Subcutaneous abdominal adipose tissue (tissue), 5 donors: ENCODE measurements at regions not wholly inside any gene's neighbourhood (a gene's known extent, or its start where the extent isn't known, plus 50 kb on each side); places are given as distances from the start of the nearest gene placed in this dataset.
"Not testable (repeated sequence)": the region's sequence is repeated elsewhere in the genome, so short reads cannot be mapped to it uniquely, and the experiment has no call there.

Experiments
- H3K27ac ChIP-seq: one replicate; pipeline ENCODE4 v1.7.0; 2013; ENCODE audit warnings: low read depth, mild to moderate bottlenecking, inconsistent platforms, low read length, moderate library complexity
- H3K27me3 ChIP-seq, 5 donors: one replicate each; pipeline ENCODE4 v1.7.0; 2013; ENCODE audit warnings: low read length in 5 of 5, inconsistent platforms in 1 of 5; ENCODE audit not compliant: control insufficient read depth in 5 of 5, insufficient read depth in 4 of 5
- H3K36me3 ChIP-seq, 5 donors: one replicate each; pipeline ENCODE4 v1.7.0; 2013; ENCODE audit warnings: low read length in 5 of 5; ENCODE audit not compliant: control insufficient read depth in 5 of 5, insufficient read depth in 5 of 5
- H3K4me1 ChIP-seq, 5 donors: one replicate each; pipeline ENCODE4 v1.7.0; 2013; ENCODE audit warnings: low read length in 5 of 5, mild to moderate bottlenecking in 3 of 5, moderate library complexity in 1 of 5; ENCODE audit not compliant: control insufficient read depth in 5 of 5, insufficient read depth in 5 of 5
- H3K4me3 ChIP-seq, 5 donors: one replicate each; pipeline ENCODE4 v1.7.0; 2013; ENCODE audit warnings: low read length in 5 of 5, low read depth in 1 of 5
- H3K9ac ChIP-seq, 5 donors: one replicate each; pipeline ENCODE4 v1.7.0; 2013; ENCODE audit warnings: low read length in 5 of 5, mild to moderate bottlenecking in 4 of 5, moderate library complexity in 3 of 5
- H3K9me3 ChIP-seq, 5 donors: one replicate each; pipeline ENCODE4 v1.7.0; 2013; ENCODE audit warnings: low read length in 5 of 5; ENCODE audit not compliant: control insufficient read depth in 5 of 5
- donor health status: healthy.
- donor health status: healthy.
- donor health status: healthy.
- donor health status: healthy.
- donor health status: healthy.

DNA sequence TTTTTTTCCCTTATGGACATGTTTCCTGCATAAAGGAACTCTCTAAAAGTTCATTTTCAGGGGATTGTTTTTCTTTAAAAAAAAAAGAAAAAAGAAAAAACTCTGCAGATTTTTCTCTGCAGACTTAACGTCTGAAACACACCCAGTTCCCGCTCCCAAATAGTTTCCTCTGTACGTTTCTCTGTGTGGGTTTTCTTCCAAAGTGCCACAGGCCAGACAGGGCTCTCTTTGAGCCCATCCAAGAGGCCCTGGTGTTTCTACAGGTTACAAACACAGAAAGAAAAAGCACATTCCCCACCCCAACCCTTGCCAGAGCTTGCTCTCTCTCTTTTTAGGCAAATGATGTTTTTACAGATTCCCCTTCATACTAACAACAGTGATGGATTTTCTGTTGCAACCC is 258.6 kb downstream of the FNDC1 start:
- no peak overlapping the region for H3K27ac ChIP-seq
- no peak overlapping the region for H3K4me3 ChIP-seq
- H3K9me3 ChIP-seq, result peaks cover 0 to 8% (median 0%) of the 10 kb centered on the region in 5 donors
- H3K36me3 ChIP-seq, result no peaks in the 10 kb centered on the region
- H3K27me3 ChIP-seq, result peaks cover 0 to 3% (median 0%) of the 10 kb centered on the region in 5 donors
- H3K4me1 ChIP-seq, result peaks cover 0 to 6% (median 0%) of the 10 kb centered on the region in 5 donors
- no peak overlapping the region for H3K9ac ChIP-seq

DNA sequence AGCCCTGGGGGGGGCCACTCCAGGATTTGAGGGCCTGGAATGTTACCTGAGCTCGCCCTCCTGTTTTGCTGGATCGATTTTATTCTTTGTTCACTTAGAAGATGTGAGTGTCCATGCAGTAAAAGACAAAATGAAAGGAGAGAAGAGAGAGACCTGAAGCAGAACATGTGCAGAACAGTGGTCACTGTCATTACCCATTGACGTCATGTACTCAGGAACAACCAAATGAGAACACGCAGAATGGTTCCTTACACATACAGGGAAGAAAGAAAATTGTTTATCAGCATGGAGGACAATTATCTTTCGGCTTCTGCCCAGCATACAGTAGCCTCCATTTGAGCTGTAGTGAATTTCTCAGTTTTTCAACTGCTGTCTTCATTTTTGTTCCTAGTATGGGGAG is 258.1 kb downstream of the FNDC1 start:
- H3K27ac ChIP-seq, result no peak overlapping the region
- peaks cover 0 to 3% (median 0%) of the 10 kb centered on the region in 5 donors for H3K27me3 ChIP-seq
- no peak overlapping the region for H3K4me3 ChIP-seq

DNA sequence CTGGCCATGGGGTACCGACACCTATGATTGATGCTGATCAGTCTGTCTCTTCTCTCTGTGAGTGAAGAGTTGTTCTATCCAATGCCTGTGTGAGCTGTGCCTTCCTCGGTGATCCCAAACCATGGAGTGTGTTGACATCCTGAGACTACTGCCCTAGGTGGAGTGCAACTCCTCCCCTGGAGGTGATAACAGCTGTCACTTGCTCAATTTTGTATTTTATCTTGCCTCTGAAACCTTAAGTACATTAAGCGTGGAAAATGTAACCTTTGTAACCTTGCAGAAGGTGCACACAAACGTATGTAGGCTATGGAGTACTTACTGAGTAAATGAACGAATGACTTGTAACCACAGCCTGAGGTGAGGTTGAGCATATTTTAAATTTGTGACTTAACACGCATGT is 256.2 kb downstream of the FNDC1 start:
- H3K36me3 ChIP-seq, result no peaks in the 10 kb centered on the region
- no peak overlapping the region for H3K9ac ChIP-seq
- H3K27ac ChIP-seq, result no peak overlapping the region
- no peak overlapping the region for H3K4me3 ChIP-seq
- H3K27me3 ChIP-seq, result peaks cover 0 to 4% (median 3%) of the 10 kb centered on the region in 5 donors
- no peaks in the 10 kb centered on the region for H3K9me3 ChIP-seq
- peaks cover 0 to 4% (median 0%) of the 10 kb centered on the region in 5 donors for H3K4me1 ChIP-seq

More for the DNA sequence above, 258.1 kb downstream of the FNDC1 start:
- Histone ChIP-seq H3K36me3 (no peaks in the 10 kb centered on the region), H3K4me1 (peaks cover 0 to 6% (median 0%) of the 10 kb centered on the region in 5 donors), H3K9ac (no peak overlapping the region), H3K9me3 (peaks cover 0 to 8% (median 0%) of the 10 kb centered on the region in 5 donors)

DNA sequence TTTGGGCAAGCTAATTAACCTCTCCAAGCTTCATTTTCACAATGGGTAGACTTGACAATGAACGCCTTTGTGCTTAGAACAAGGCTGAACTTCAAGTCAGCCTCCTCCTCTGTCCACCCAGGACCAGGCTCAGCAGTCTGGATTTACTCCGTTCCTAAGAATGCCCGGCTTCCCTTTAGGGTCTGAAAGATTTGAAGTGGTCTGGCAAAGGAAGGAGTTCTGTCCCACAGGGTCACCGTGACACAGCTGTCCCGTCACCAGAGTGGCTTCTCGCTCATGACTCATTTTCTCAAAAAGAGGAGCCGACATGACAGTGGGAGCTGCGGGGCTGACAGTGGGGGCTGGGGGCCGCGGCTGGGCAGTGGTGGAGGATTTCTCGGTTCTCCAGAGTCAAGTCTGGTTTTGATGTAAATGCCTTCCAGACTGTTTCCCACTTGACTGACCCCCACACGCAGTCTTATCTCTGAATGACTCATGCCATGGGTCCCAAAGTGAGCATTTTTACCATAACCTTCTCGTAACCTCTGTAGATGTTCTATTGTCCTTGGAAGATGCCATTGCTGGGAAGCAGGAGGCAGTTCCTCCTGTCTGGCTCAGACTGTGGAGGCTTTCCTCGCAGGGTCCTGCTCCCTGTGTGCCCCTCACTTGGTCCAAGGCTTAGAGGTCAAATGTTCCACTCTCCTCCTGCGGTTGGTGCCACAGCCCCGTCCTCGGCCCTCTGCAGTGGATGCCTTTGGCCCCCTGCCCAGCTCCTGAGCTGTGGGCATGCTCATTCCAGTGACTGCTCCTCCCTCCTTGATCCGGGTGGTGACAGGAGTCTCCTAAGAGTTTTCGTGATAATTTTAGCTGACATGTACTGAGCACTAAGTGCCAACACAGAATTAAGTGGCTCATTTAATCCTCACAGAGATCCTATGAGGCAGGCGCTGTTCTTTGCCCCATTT is 253.1 kb downstream of the FNDC1 start:
- Histone ChIP-seq H3K4me3 (no peak overlapping the region), H3K27ac (no peak overlapping the region), H3K36me3 (no peaks in the 10 kb centered on the region), H3K9ac (no peak overlapping the region), H3K4me1 (no peaks in the 10 kb centered on the region), H3K9me3 (no peaks in the 10 kb centered on the region), H3K27me3 (peaks cover 0 to 4% (median 3%) of the 10 kb centered on the region in 5 donors)

DNA sequence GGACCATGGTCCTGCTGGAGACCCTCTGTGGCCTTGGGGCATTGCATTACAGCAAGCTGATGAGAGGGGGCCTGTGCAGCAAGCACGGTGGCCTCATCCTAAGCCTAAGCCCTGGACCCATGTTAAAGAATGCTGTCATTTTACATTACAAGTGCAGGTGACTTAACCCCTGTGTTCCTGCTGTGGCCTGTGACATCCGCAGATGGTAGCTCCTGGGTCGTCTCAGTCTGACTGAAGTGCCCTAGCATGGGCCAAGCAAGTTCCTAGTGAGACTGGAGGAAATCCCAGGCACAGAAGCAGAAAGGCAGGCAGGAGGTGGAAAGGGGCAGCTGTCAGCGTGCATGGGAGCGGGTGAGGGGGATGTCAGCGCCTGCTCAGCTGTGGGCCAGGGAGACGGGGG is 252.4 kb downstream of the FNDC1 start:
- Histone ChIP-seq H3K4me1 (no peaks in the 10 kb centered on the region), H3K36me3 (no peaks in the 10 kb centered on the region), H3K9ac (no peak overlapping the region), H3K9me3 (no peaks in the 10 kb centered on the region), H3K4me3 (no peak overlapping the region), H3K27me3 (peaks cover 0 to 4% (median 3%) of the 10 kb centered on the region in 5 donors), H3K27ac (no peak overlapping the region)

DNA sequence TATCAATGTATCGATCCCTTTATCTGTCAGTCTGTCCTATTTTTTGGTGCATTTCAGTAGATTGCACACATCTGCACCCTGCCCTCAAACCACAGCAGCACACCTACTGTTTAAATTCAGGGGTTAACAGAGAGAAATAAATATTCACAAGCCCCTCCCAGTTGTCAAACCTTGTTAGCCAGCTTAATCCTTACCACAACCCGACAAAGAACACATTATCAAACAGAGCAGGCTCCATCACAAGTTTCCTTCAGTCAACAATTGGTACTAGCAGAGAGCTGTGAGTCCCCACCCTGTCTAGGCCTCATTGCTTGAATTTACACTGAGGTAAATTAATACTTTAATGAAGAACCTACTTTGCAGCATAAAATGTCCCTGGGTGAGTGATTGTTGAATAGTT is 249.8 kb downstream of the FNDC1 start:
- Histone ChIP-seq H3K36me3 (no peaks in the 10 kb centered on the region), H3K27ac (no peak overlapping the region), H3K9me3 (peaks cover 0 to 14% (median 13%) of the 10 kb centered on the region in 5 donors), H3K9ac (no peak overlapping the region), H3K4me3 (no peak overlapping the region), H3K27me3 (peaks cover 0 to 4% (median 0%) of the 10 kb centered on the region in 5 donors), H3K4me1 (no peaks in the 10 kb centered on the region)

DNA sequence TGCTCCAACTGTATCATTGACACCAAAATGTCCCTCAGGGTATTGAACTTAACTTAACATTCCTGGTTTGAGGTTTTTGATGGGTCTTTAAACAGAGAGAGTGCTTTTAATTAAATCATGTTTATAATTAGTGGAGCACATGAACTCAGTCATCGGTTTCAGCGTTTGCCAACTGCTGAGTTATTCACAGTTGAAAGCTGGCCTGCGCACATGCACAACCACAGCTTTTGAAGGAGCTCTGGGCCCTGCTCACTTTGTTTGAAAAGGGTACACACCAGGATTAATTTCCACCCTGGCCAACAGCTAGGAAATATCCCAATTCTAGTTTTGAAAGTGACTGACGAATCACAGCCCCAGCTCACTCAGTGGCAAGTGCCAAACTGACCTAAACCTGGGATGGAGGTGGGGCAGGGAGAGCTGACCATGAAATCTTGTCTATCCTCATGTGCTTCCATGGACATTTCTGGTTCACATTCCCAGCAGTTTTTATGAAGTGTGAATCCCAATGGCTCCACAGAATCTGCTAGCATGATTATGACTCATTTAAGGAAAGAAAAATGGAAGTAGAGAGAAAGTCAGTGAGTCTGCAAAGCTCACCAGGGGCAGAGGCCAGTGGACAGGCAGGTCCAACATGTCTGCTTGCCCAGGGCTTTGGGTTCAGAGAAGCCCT is 247.8 kb downstream of the FNDC1 start:
- no peaks in the 10 kb centered on the region for H3K4me1 ChIP-seq
- peaks cover 0 to 14% (median 13%) of the 10 kb centered on the region in 5 donors for H3K9me3 ChIP-seq
- H3K4me3 ChIP-seq, result no peak overlapping the region
- no peak overlapping the region for H3K27ac ChIP-seq
- H3K9ac ChIP-seq, result no peak overlapping the region
- peaks cover 0 to 3% (median 0%) of the 10 kb centered on the region in 5 donors for H3K27me3 ChIP-seq
- H3K36me3 ChIP-seq, result no peaks in the 10 kb centered on the region

DNA sequence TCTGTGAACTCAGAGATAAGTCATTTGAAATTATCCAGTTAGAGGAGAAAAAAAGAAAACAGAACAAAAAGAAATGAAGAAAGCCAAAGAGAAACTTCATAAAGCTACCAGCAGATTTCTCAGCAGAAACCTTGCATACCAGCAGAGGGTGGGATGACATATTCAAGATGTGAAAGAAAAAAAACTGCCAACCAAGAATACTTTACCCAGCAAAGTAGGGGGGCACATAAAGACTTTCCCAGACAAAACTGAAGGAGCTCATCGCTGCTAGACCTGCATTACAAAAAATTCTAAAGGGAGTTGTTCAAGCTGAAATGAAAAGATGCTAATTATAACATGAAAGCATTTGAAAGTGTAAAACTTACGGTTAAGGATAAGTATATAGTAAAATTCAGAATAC is 246.3 kb downstream of the FNDC1 start:
- no peaks in the 10 kb centered on the region for H3K27me3 ChIP-seq
- no peaks in the 10 kb centered on the region for H3K4me1 ChIP-seq
- H3K27ac ChIP-seq, result no peak overlapping the region
- H3K4me3 ChIP-seq, result no peak overlapping the region
- H3K36me3 ChIP-seq, result no peaks in the 10 kb centered on the region
- peaks cover 0 to 17% (median 13%) of the 10 kb centered on the region in 5 donors for H3K9me3 ChIP-seq
- H3K9ac ChIP-seq, result no peak overlapping the region

DNA sequence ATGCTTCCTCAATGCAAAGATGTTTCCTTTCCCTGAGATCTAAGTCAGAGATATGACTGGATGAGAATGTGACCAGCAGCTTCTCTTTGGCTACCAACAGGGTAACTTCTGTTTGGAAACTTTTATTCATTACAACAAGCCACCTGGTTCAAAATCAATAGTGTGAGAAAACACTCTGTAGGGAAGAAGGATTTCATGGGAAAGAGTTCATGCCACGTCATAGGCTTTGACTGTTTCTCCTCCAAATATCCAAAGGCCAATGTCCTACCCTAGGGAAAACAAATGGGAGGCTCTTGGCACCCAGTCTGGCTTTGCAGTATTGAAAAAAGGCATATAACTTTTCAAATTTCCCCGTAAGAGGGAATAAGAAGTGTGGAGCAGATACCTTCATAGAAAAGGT is 245.5 kb downstream of the FNDC1 start:
- Histone ChIP-seq H3K36me3 (no peaks in the 10 kb centered on the region), H3K27me3 (no peaks in the 10 kb centered on the region), H3K9ac (no peak overlapping the region), H3K27ac (no peak overlapping the region), H3K4me3 (no peak overlapping the region), H3K9me3 (peaks cover 0 to 17% (median 13%) of the 10 kb centered on the region in 5 donors), H3K4me1 (no peaks in the 10 kb centered on the region)

DNA sequence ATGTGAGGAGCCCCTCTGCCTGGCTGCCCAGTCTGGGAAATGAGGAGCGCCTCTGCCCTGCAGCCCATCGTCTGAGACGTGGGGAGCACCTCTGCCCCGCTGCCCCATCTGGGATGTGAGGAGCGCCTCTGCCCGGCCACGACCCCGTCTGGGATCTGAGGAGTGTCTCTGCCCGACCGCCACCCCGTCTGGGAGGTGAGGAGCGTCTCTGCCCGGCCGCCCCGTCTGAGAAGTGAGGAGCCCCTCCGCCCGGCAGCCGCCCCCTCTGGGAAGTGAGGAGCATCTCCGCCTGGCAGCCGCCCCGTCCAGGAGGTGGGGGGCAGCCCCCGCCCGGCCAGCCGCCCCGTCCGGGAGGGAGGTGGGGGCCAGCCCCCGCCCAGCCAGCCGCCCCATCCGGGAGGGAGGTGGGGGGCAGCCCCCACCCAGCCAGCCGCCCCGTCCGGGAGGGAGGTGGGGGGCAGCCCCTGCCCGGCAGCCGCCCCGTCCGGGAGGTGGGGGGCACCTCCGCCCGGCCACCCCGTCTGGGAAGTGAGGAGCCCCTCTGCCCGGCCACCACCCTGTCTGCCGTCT is 238.1 kb downstream of the FNDC1 start:
- not testable (repeated sequence) for H3K9ac ChIP-seq, H3K9me3 ChIP-seq, H3K4me1 ChIP-seq, H3K27ac ChIP-seq, H3K36me3 ChIP-seq, H3K27me3 ChIP-seq, H3K4me3 ChIP-seq
